H1 (cell line): ENCODE measurements at regions not wholly inside any gene's neighbourhood (a gene's known extent, or its start where the extent isn't known, plus 50 kb on each side); places are given as distances from the start of the nearest gene placed in this dataset.

Experiments used
- CTCF ChIA-PET: fragments of 300-600 bp; sonication (Branson Sonifier 250); formaldehyde crosslinking; loops from one replicate; lab custom pipeline; 2021; ENCODE audit not compliant: partially characterized antibody; lab: Charles Lee
- POLR2A ChIA-PET: fragments of 300-600 bp; sonication (Branson Sonifier 250); formaldehyde crosslinking; loops from one replicate; lab custom pipeline; 2021; ENCODE audit warnings: inconsistent platforms; ENCODE audit not compliant: partially characterized antibody; lab: Charles Lee
- DNase-seq, 2 experiments: peaks; one replicate each; pipeline versions ENCODE4 v3.0.0 to v3.0.0-alpha.2; 2010 to 2022; ENCODE audit warnings: low spot score in 2 of 2, low read depth in 1 of 2, mixed read lengths in 1 of 2
- FAIRE-seq: peaks from 2 replicates; lab custom pipeline; 2011; peaks lifted over from hg19 to GRCh38; lab: Jason Lieb, UNC
- H2AFZ ChIP-seq: 2 replicates; pipeline ENCODE4 v1.8.1; 2012; ENCODE audit warnings: low read length, inconsistent platforms
- H2AK5ac ChIP-seq: 2 replicates; pipeline ENCODE4 v1.6.1; 2013; ENCODE audit warnings: low read depth, low read length
- H2BK120ac ChIP-seq: replicated peaks from 2 replicates; pipeline ENCODE3; 2013; ENCODE audit warnings: low read depth, low read length, inconsistent platforms
- H2BK12ac ChIP-seq: 2 replicates; pipeline ENCODE4 v1.6.1; 2013; ENCODE audit warnings: low read depth, low read length
- H2BK15ac ChIP-seq: 2 replicates; pipeline ENCODE4 v1.6.1; 2013; ENCODE audit warnings: low read length
- H2BK20ac ChIP-seq: 2 replicates; pipeline ENCODE4 v1.6.1; 2013; ENCODE audit warnings: low read length
- H2BK5ac ChIP-seq: 2 replicates; pipeline ENCODE4 v1.6.1; 2013; ENCODE audit warnings: low read depth, low read length
- H3K14ac ChIP-seq: 2 replicates; pipeline ENCODE4 v1.6.1; 2013; ENCODE audit warnings: inconsistent platforms; ENCODE audit not compliant: insufficient read length
- H3K18ac ChIP-seq: 2 replicates; pipeline ENCODE4 v1.6.1; 2013; ENCODE audit warnings: low read length; ENCODE audit errors: extremely low read depth
- H3K23ac ChIP-seq: 2 replicates; pipeline ENCODE4 v1.6.1; 2013; ENCODE audit warnings: inconsistent platforms; ENCODE audit not compliant: insufficient read length
- H3K23me2 ChIP-seq: 2 replicates; pipeline ENCODE4 v1.6.1; 2013; ENCODE audit warnings: low read depth, low read length
- H3K27ac ChIP-seq: 2 replicates; pipeline ENCODE4 v1.6.1; 2011; ENCODE audit warnings: low read depth, low read length, inconsistent platforms
- H3K27me3 ChIP-seq, 4 experiments: replicated peaks in 1 of 4; 1 replicate in 1 of 4; 2 replicates in 3 of 4; pipeline versions ENCODE4 v1.6.1 to v1.8.1; 2011 to 2013; ENCODE audit warnings: low read length in 3 of 4, mild to moderate bottlenecking in 3 of 4, inconsistent platforms in 2 of 4, mixed read lengths in 2 of 4, moderate library complexity in 1 of 4; ENCODE audit not compliant: control insufficient read depth in 3 of 4, insufficient read depth in 3 of 4; ENCODE audit errors: extremely low read depth in 1 of 4
- H3K36me3 ChIP-seq, 4 experiments: 2 replicates each; pipeline versions ENCODE4 v1.6.1 to v1.8.1; 2011 to 2013; ENCODE audit warnings: mild to moderate bottlenecking in 4 of 4, low read length in 3 of 4, moderate library complexity in 2 of 4, control low read depth in 1 of 4, inconsistent platforms in 1 of 4; ENCODE audit not compliant: insufficient read depth in 4 of 4, control insufficient read depth in 2 of 4
- H3K4ac ChIP-seq: replicated peaks from 2 replicates; pipeline ENCODE3; 2013; ENCODE audit warnings: low read length, low read depth, mixed read lengths, inconsistent platforms; ENCODE audit not compliant: insufficient read length
- H3K4me1 ChIP-seq, 4 experiments: replicated peaks in 1 of 4; 1 replicate in 1 of 4; 2 replicates in 3 of 4; pipeline versions ENCODE4 v1.6.1 to v1.8.1; 2011 to 2013; ENCODE audit warnings: low read length in 3 of 4, inconsistent platforms in 2 of 4, mixed read lengths in 1 of 4; ENCODE audit not compliant: insufficient read depth in 4 of 4, control insufficient read depth in 3 of 4
- H3K4me2 ChIP-seq, 2 experiments: 2 replicates each; pipeline versions ENCODE4 v1.6.1 to v1.8.1; 2011 to 2013; ENCODE audit warnings: low read depth in 2 of 2, low read length in 2 of 2, control low read depth in 1 of 2, inconsistent platforms in 1 of 2, mild to moderate bottlenecking in 1 of 2; ENCODE audit not compliant: insufficient read depth in 1 of 2
- H3K4me3 ChIP-seq, 4 experiments: fragments of 200-600, 300-600 bp in 1 of 4; sonication (generic), shearing (Covaris generic), sonication (Bioruptor Twin) in 1 of 4; 2 replicates each; pipeline versions ENCODE4 v1.5.1 to v1.8.1; 2011 to 2016; ENCODE audit warnings: low read length in 4 of 4, low read depth in 3 of 4, control low read depth in 2 of 4, inconsistent platforms in 2 of 4, mild to moderate bottlenecking in 2 of 4, mixed read lengths in 1 of 4, moderate library complexity in 1 of 4; ENCODE audit not compliant: insufficient read depth in 2 of 4; ENCODE audit errors: extremely low read depth in 1 of 4
- H3K56ac ChIP-seq: replicated peaks from 2 replicates; pipeline ENCODE3; 2013; ENCODE audit warnings: low read depth, mild to moderate bottlenecking, mixed read lengths, low read length, inconsistent platforms; ENCODE audit not compliant: insufficient read length
- H3K79me1 ChIP-seq: 2 replicates; pipeline ENCODE4 v1.6.1; 2013; ENCODE audit warnings: low read depth, low read length, control low read depth
- H3K79me2 ChIP-seq, 2 experiments: 2 replicates each; pipeline versions ENCODE4 v1.6.1 to v1.8.1; 2012 to 2013; ENCODE audit warnings: low read length in 2 of 2, mild to moderate bottlenecking in 2 of 2, inconsistent platforms in 1 of 2; ENCODE audit not compliant: insufficient read depth in 2 of 2, control insufficient read depth in 1 of 2
- H3K9ac ChIP-seq, 4 experiments: replicated peaks in 1 of 4; 1 replicate in 1 of 4; 2 replicates in 3 of 4; pipeline versions ENCODE4 v1.6.1 to v1.8.1; 2011 to 2013; ENCODE audit warnings: low read depth in 3 of 4, low read length in 3 of 4, control low read depth in 2 of 4, mild to moderate bottlenecking in 2 of 4, moderate library complexity in 2 of 4, inconsistent platforms in 1 of 4; ENCODE audit errors: extremely low read depth in 1 of 4
- H3K9me3 ChIP-seq, 2 experiments: 2 replicates each; pipeline versions ENCODE4 v1.6.1 to v1.8.1; 2012 to 2013; ENCODE audit warnings: mild to moderate bottlenecking in 2 of 2, moderate library complexity in 2 of 2, control low read depth in 1 of 2, inconsistent platforms in 1 of 2, low read depth in 1 of 2, low read length in 1 of 2, mixed read lengths in 1 of 2; ENCODE audit not compliant: insufficient read depth in 2 of 2
- H4K20me1 ChIP-seq, 2 experiments: replicated peaks in 1 of 2; 2 replicates each; pipeline versions ENCODE3 to v1.8.1; 2011 to 2013; ENCODE audit warnings: inconsistent platforms in 2 of 2, low read length in 2 of 2, mild to moderate bottlenecking in 1 of 2; ENCODE audit not compliant: insufficient read depth in 2 of 2, control insufficient read depth in 1 of 2
- H4K5ac ChIP-seq: 2 replicates; pipeline ENCODE4 v1.6.1; 2013; ENCODE audit warnings: low read length, low read depth, mixed read lengths, inconsistent platforms; ENCODE audit not compliant: insufficient read length
- H4K8ac ChIP-seq: 2 replicates; pipeline ENCODE4 v1.8.0; 2013; ENCODE audit warnings: mild to moderate bottlenecking, moderate library complexity, low read length, inconsistent platforms; ENCODE audit not compliant: insufficient read depth; ENCODE audit errors: extremely low read depth
- H4K91ac ChIP-seq: replicated peaks from 2 replicates; pipeline ENCODE3; 2013; ENCODE audit warnings: low read length, mixed read lengths, inconsistent platforms; ENCODE audit not compliant: insufficient read length
- ASH2L ChIP-seq: fragments of 200-600, 300-600 bp; sonication (generic); IDR thresholded peaks from one replicate; pipeline ENCODE4 v1.7.1; 2017; ENCODE audit warnings: low read length
- CBX5 ChIP-seq: fragments of 300-800, 300-1000 bp; sonication (generic); IDR thresholded peaks from 2 replicates; pipeline ENCODE4 v1.7.1; 2016; ENCODE audit warnings: antibody characterized with exemption, low read length, low read depth
- CHD1 ChIP-seq: IDR thresholded peaks from 2 replicates; pipeline ENCODE4 v1.6.1; 2012; ENCODE audit warnings: low read depth, low read length, improper control_type of control experiment
- JUN ChIP-seq: IDR thresholded peaks from 2 replicates; pipeline ENCODE4 v1.6.1; 2011; ENCODE audit warnings: low read depth, mild to moderate bottlenecking, improper control_type of control experiment, low read length
- KDM4A ChIP-seq: IDR thresholded peaks from one replicate; pipeline ENCODE4 v1.7.1; 2012; ENCODE audit warnings: low read depth, mild to moderate bottlenecking, moderate library complexity, low read length, inconsistent platforms; ENCODE audit not compliant: severe bottlenecking
- POLR2AphosphoS5 ChIP-seq: IDR thresholded peaks from 2 replicates; pipeline ENCODE4 v1.6.1; 2011; ENCODE audit warnings: low read depth, low read length
- RAD21 ChIP-seq, 2 experiments: IDR thresholded peaks in 1 of 2; conservative IDR thresholded peaks in 1 of 2; 2 replicates each; pipeline ENCODE4 v1.6.1; 2011; ENCODE audit warnings: low read depth in 2 of 2, low read length in 2 of 2, improper control_type of control experiment in 1 of 2, inconsistent platforms in 1 of 2, mild to moderate bottlenecking in 1 of 2, moderate library complexity in 1 of 2
- SAP30 ChIP-seq: fragments of 300-600 bp; sonication (generic); IDR thresholded peaks from 2 replicates; pipeline ENCODE4 v1.7.1; 2012; ENCODE audit warnings: low read length, moderate library complexity, mild to moderate bottlenecking, inconsistent platforms; ENCODE audit not compliant: insufficient read depth, insufficient replicate concordance
- SP2 ChIP-seq: IDR thresholded peaks from 2 replicates; pipeline ENCODE4 v1.6.1; 2012; ENCODE audit warnings: mild to moderate bottlenecking, low read length, inconsistent platforms
- SP4 ChIP-seq: IDR thresholded peaks from 2 replicates; pipeline ENCODE4 v1.6.1; 2012; ENCODE audit warnings: low read length, inconsistent platforms
- SUZ12 ChIP-seq: fragments of 200-600 bp; sonication (generic); IDR thresholded peaks from 2 replicates; pipeline ENCODE4 v1.6.1; 2012; ENCODE audit warnings: mild to moderate bottlenecking, inconsistent platforms, low read length, moderate library complexity, mixed read lengths
- WGBS, 2 experiments: shearing (Covaris generic) in 1 of 2; methylation state at CpG; one replicate each; pipeline versions ENCODE4 v1.1.6 to v1.1.7; 2013 to 2015; ENCODE audit warnings: low lambda C conversion rate in 2 of 2, mixed read lengths in 2 of 2, inconsistent platforms in 1 of 2, low coverage in 1 of 2, missing lambda C conversion rate in 1 of 2; ENCODE audit not compliant: insufficient replicate concordance in 2 of 2, insufficient coverage in 1 of 2, insufficient read length in 1 of 2; ENCODE audit errors: extremely low coverage in 1 of 2, missing lambda C conversion rate in 1 of 2; 5-methylcytosine and 5-hydroxymethylcytosine counted together

DNA sequence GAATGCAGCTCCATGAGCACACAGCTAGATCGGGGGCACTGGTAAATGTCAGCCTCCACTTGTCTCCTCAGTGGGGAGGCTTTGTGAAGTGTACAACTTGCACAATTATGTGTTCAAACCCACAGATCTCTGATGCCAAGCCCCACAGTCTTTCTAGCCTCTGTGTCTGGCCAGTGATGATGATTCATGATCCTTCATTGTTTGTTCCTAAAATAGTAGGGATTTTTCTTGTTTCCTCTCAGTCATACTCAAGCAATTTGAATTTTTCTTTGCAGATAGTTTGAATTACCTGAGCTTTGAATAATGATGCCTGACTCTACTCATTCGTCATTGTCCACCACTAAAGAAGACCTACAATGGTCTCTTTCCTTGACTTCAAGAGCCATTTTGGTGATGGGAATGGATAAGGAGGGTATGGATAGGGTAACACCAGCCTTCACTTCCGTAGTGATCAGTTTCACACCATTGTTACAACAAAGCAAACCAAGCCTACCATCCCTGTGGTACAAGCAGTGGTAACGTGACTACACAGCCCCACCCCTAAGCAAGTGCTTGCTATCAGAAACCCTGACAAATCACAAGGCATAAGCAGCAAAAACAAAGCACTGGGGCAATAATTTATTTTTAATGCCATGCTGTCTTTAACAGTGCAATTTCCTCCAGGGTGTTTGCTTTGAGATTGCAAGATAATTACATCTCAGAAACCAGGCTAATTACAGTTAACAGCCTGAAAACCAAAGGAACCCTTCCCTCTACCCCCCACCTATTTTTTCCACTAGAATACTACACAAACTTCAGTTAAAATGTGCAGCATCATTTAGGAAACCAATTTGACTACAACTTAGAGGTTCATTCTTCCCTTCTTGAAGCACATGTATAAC is 114.1 kb upstream of the PPP2R3A start:
- H3K14ac ChIP-seq = no peak overlapping the region
- no peak overlapping the region for H4K5ac ChIP-seq
- H3K27me3 ChIP-seq = no peaks in the 10 kb centered on the region
- no peaks in the 10 kb centered on the region; a peak in 1 of 4 replicates for H3K9me3 ChIP-seq
- H2BK15ac ChIP-seq = no peak overlapping the region
- no peak overlapping the region for H4K8ac ChIP-seq
- 87% methylated on average over 4 of the region's 4 CpGs; no CpG with 5 or more reads in 1 of the 2 experiments for WGBS, 2 experiments
- no peak overlapping the region for H3K18ac ChIP-seq
- H2BK120ac ChIP-seq = no peak overlapping the region
- H3K79me1 ChIP-seq = no peaks in the 10 kb centered on the region
- no peaks in the 10 kb centered on the region for H3K23me2 ChIP-seq
- DNase-seq (no peak), FAIRE-seq (no peak)
- H4K20me1 ChIP-seq = no peaks in the 10 kb centered on the region
- no peak overlapping the region for H3K9ac ChIP-seq
- no peak overlapping the region for H4K91ac ChIP-seq
- H2BK5ac ChIP-seq = no peak overlapping the region
- no peak overlapping the region for H3K23ac ChIP-seq
- no peaks in the 10 kb centered on the region for H3K4me1 ChIP-seq
- H3K4me3 ChIP-seq = no peak overlapping the region
- H2BK20ac ChIP-seq = no peak overlapping the region
- H3K27ac ChIP-seq = no peak overlapping the region
- H3K4me2 ChIP-seq = no peak overlapping the region
- H3K4ac ChIP-seq = no peak overlapping the region
- H2AK5ac ChIP-seq = no peak overlapping the region
- POLR2A ChIA-PET = no interaction called here
- no peaks in the 10 kb centered on the region for H3K79me2 ChIP-seq
- H3K56ac ChIP-seq = no peak overlapping the region
- no peaks in the 10 kb centered on the region for H3K36me3 ChIP-seq
- no peak overlapping the region for H2AFZ ChIP-seq
- CTCF ChIA-PET = interaction anchor here (1.7 kb wide), 1 partner anchor 14 kb away, joined by 3 read pairs; no protein-coding TSS in a partner anchor
- no peak overlapping the region for H2BK12ac ChIP-seq
- TF ChIP-seq KDM4A (no peak), SP4 (no peak), SP2 (no peak), SAP30 (no peak), CBX5 (no peak), CHD1 (no peak), JUN (no peak), RAD21 (IDR thresholded peaks at IDR 0.05 in 1 of 2, conservative IDR thresholded peaks at IDR 0.05 in 1 of 2; ENCODE audit: low read depth in 2 of 2, low read length in 2 of 2) (no peak), ASH2L (no peak), SUZ12 (no peak), POLR2AphosphoS5 (no peak)
